Omental fat pad (tissue), 3 donors: ENCODE measurements at regions not wholly inside any gene's neighbourhood (a gene's known extent, or its start where the extent isn't known, plus 50 kb on each side); places are given as distances from the start of the nearest gene placed in this dataset.

Source experiments
- ATAC-seq: fragments of 150-250 bp; one replicate; pipeline ENCODE4 v1.9.1; 2016; ENCODE audit warnings: mild to moderate bottlenecking, moderate library complexity; ENCODE audit not compliant: low FRiP score
- DNase-seq: peaks from one replicate; pipeline ENCODE4 v3.0.0-alpha.2; 2019; ENCODE audit warnings: low spot score
- TF ChIP-seq, protein P1 (sequence below), 3 donors: fragments of 450-650 bp; IDR thresholded peaks; one replicate each; pipeline ENCODE4 v1.5.1; 2016 to 2017; ENCODE audit warnings: antibody characterized with exemption in 3 of 3, mild to moderate bottlenecking in 3 of 3, moderate library complexity in 2 of 3

DNA sequence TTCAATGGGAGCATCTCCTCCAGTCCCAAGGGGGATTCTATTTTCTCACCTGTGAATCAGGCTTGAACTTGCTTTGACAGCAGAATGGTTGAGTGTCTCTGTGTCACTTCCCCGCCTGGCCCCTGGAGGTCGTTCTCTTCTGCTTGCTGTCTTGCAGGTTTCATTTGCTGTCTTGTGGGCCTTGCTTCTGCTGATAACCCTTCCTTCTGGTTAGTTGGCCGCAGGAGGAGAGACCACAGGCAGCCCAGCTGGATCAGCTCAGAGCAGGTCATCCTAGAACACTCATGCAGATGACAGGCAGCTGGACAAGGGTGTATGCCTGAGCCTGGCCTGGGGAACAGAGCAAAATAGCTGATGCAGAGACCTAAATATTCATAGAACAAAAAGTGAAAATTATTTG, 344.2 kb upstream of the ADARB2 start:
- ATAC-seq (no peak), DNase-seq (no peak)

DNA sequence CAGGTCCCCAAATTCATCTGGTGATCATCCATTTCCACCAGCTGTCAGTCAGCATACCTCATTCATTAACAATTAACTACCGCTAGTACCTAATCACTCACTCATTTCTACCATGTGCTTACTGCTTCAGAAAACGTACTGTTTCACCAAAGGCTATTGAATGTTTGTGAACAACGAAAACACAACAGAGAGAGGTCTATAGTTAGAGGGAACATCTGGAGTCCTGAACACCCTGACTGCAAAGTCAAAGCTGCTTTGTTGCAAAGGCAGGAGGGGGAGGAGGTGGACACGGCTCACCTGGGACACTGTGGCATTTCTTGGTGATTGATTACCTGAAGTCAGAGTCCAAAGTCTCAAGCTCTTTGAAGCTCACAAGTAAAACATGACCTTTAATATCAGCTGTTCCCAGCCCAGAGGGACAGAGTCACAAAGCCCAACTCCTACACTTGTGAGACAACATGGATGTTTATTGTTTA, 342.3 kb upstream of the ADARB2 start:
- DNase-seq = no peak
- TF ChIP-seq, protein P1, sequence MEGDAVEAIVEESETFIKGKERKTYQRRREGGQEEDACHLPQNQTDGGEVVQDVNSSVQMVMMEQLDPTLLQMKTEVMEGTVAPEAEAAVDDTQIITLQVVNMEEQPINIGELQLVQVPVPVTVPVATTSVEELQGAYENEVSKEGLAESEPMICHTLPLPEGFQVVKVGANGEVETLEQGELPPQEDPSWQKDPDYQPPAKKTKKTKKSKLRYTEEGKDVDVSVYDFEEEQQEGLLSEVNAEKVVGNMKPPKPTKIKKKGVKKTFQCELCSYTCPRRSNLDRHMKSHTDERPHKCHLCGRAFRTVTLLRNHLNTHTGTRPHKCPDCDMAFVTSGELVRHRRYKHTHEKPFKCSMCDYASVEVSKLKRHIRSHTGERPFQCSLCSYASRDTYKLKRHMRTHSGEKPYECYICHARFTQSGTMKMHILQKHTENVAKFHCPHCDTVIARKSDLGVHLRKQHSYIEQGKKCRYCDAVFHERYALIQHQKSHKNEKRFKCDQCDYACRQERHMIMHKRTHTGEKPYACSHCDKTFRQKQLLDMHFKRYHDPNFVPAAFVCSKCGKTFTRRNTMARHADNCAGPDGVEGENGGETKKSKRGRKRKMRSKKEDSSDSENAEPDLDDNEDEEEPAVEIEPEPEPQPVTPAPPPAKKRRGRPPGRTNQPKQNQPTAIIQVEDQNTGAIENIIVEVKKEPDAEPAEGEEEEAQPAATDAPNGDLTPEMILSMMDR (IDR thresholded peaks at IDR 0.05) = no peak
- no peak for ATAC-seq

More for the DNA sequence above, 344.2 kb upstream of the ADARB2 start:
- TF ChIP-seq, protein P1 (IDR thresholded peaks at IDR 0.05) = no peak

DNA sequence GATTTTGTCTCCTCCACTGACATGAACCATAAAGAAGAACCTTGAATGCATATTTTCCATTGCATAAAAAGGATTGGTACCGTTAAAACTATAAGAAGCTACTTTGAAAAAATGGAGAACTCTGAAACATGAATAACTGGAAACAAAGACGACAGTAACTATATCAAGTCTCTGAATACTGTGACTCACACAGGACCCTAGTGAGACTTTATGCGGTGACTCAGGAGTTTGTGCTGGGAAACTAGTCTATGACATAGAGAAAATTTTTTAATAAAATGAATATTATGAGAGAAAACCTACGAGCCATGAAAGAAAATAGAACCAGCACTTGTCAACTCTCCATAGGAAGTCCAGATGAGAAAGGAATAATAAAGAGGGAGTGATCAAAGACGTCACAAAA, 339.9 kb upstream of the ADARB2 start:
- DNase-seq (no peak), ATAC-seq (no peak)
- TF ChIP-seq, protein P1 (IDR thresholded peaks at IDR 0.05) = no peak

DNA sequence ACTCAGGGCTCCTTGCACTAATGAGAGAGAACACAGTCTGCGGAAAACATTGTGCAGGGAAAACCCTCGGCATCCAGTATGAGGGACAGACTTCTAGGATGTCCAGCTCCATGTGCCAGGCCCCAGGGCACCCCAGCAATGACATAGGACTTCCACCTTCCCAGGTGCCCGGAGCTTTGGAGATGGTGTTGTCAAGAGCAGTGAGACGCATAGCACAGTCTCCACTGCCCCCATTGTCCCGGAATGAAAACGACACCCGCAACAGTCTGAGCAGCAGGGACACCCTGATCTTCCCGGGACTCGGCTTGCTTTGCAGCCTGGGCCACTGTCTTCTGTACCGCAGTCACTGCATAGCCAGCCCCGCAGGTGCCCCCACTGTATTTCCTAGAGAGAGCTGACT, 339.2 kb upstream of the ADARB2 start:
- TF ChIP-seq, protein P1 (IDR thresholded peaks at IDR 0.05) = no peak
- no peak for DNase-seq
- no peak for ATAC-seq

DNA sequence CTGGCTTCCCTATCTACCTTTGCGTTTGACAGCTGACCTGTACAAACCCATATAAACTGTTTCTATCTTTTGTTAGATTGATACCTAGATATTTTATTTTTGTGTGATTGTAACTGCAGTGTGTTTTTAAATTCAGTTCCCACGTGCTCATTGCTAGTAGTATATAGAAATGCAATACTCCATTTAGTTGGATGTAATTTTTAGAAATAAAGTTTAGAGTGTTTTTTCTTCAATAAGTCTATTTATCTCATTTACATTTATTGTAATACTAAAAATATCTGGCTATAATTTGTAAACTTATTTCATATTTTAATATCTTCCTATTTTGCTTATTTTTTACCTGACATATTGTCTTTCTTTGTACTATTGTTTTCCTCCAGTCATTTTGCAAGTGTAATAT, 329.7 kb upstream of the ADARB2 start:
- no peak for ATAC-seq
- DNase-seq = no peak
- TF ChIP-seq, protein P1 (IDR thresholded peaks at IDR 0.05) = no peak

DNA sequence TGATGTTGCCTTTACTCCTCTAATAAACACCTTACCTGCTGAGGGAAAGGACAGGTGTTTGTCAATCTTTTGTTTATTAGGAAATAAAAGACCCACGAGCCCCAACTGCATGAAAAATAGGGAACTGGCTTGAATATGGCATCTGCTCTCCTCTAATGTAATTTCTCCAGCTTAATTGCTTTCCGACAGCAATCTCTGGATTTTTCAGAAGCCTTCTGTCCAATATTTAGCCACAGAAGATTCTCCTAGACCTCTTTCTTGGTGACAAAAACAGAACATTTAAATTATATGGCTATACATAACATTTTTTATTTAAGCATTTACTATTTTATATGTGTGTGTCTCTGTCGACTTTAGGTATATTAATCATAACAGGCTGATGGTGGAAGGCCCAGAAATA, 317.4 kb upstream of the ADARB2 start:
- TF ChIP-seq, protein P1 (IDR thresholded peaks at IDR 0.05) = no peak

DNA sequence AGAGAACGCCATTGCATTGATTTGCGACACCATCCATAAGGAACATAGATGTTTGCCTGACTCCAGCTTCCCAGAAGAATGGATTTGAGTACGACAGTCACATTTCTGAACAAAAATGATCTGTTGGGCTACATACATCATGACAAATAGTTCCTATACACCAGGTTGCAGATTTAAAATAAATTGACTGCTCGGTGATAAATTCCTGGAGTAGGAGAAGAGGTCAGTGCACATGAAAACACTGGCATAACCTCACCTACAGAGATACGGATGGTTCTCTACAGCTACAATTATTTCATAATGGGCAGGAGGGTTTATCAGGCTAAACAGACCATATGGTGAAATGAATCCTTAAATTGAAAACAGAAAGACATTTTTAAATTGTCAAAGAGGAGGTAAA, 316.5 kb upstream of the ADARB2 start:
- TF ChIP-seq, protein P1 (IDR thresholded peaks at IDR 0.05) = no peak
- ATAC-seq = no peak
- no peak for DNase-seq

More for the DNA sequence above, 317.4 kb upstream of the ADARB2 start:
- ATAC-seq (no peak), DNase-seq (no peak)
